H9 (cell line): ENCODE measurements at regions not wholly inside any gene's neighbourhood (a gene's known extent, or its start where the extent isn't known, plus 50 kb on each side); places are given as distances from the start of the nearest gene placed in this dataset.

ENCODE experiments used
- DNase-seq: peaks from one replicate; pipeline ENCODE4 v3.0.0-alpha.2; 2017
- H2AFZ ChIP-seq: one replicate; pipeline ENCODE4 v1.6.1; 2013; ENCODE audit warnings: mild to moderate bottlenecking, low read length, control low read depth, moderate library complexity
- H2AK5ac ChIP-seq: 2 replicates; pipeline ENCODE4 v1.6.1; 2013; ENCODE audit warnings: low read length, control low read depth, mixed read lengths; ENCODE audit not compliant: insufficient read length
- H2BK120ac ChIP-seq: one replicate; pipeline ENCODE4 v1.6.1; 2013; ENCODE audit warnings: low read depth, mild to moderate bottlenecking, low read length, control low read depth, inconsistent platforms; ENCODE audit not compliant: poor library complexity, severe bottlenecking
- H2BK12ac ChIP-seq: 2 replicates; pipeline ENCODE4 v1.6.1; 2013; ENCODE audit warnings: low read length, control low read depth, mixed read lengths, low read depth; ENCODE audit not compliant: insufficient read length
- H2BK15ac ChIP-seq: 2 replicates; pipeline ENCODE4 v1.6.1; 2013; ENCODE audit warnings: low read depth, low read length, control low read depth
- H2BK20ac ChIP-seq: one replicate; pipeline ENCODE4 v1.6.1; 2013; ENCODE audit warnings: low read depth, mild to moderate bottlenecking, low read length, control low read depth, inconsistent platforms; ENCODE audit not compliant: poor library complexity, severe bottlenecking
- H2BK5ac ChIP-seq: 2 replicates; pipeline ENCODE4 v1.6.1; 2013; ENCODE audit warnings: low read length, control low read depth, mixed read lengths; ENCODE audit not compliant: insufficient read length
- H3K14ac ChIP-seq: 2 replicates; pipeline ENCODE4 v1.6.1; 2013; ENCODE audit warnings: low read length, control low read depth; ENCODE audit not compliant: insufficient read depth
- H3K18ac ChIP-seq: 2 replicates; pipeline ENCODE4 v1.6.1; 2013; ENCODE audit warnings: low read depth, mild to moderate bottlenecking, mixed read lengths, low read length, control low read depth; ENCODE audit not compliant: insufficient read length
- H3K23ac ChIP-seq: 2 replicates; pipeline ENCODE4 v1.6.1; 2013; ENCODE audit warnings: low read length, control low read depth, mixed read lengths, low read depth; ENCODE audit not compliant: insufficient read length
- H3K23me2 ChIP-seq: 2 replicates; pipeline ENCODE4 v1.6.1; 2013; ENCODE audit warnings: low read depth, mild to moderate bottlenecking, mixed read lengths, low read length, control low read depth; ENCODE audit not compliant: insufficient read length, poor library complexity, severe bottlenecking
- H3K27ac ChIP-seq: 2 replicates; pipeline ENCODE4 v1.5.1; 2013; ENCODE audit warnings: low read length, control low read depth, mixed read lengths, low read depth; ENCODE audit not compliant: insufficient read length
- H3K27me3 ChIP-seq: 2 replicates; pipeline ENCODE4 v1.6.1; 2013; ENCODE audit warnings: low read length, control low read depth, inconsistent platforms; ENCODE audit not compliant: insufficient read depth
- H3K4ac ChIP-seq: 2 replicates; pipeline ENCODE4 v1.6.1; 2013; ENCODE audit warnings: low read depth, mild to moderate bottlenecking, control low read depth, inconsistent platforms, low read length, moderate library complexity
- H3K4me1 ChIP-seq: 2 replicates; pipeline ENCODE4 v1.6.1; 2013; ENCODE audit warnings: low read length, control low read depth, inconsistent platforms; ENCODE audit not compliant: insufficient read depth
- H3K4me2 ChIP-seq: 2 replicates; pipeline ENCODE4 v1.6.1; 2013; ENCODE audit warnings: low read length, control low read depth, mixed read lengths; ENCODE audit not compliant: insufficient read length, insufficient read depth
- H3K56ac ChIP-seq: 2 replicates; pipeline ENCODE4 v1.6.1; 2013; ENCODE audit warnings: low read depth, mild to moderate bottlenecking, mixed read lengths, low read length, control low read depth; ENCODE audit not compliant: insufficient read length
- H3K79me1 ChIP-seq: 2 replicates; pipeline ENCODE4 v1.6.1; 2013; ENCODE audit warnings: low read depth, mild to moderate bottlenecking, moderate library complexity, low read length, control low read depth, inconsistent platforms; ENCODE audit not compliant: insufficient read depth, poor library complexity, severe bottlenecking
- H3K79me2 ChIP-seq: 2 replicates; pipeline ENCODE4 v1.6.1; 2013; ENCODE audit warnings: low read length, control low read depth, inconsistent platforms; ENCODE audit not compliant: insufficient read depth
- H3K9ac ChIP-seq: 2 replicates; pipeline ENCODE4 v1.6.1; 2013; ENCODE audit warnings: low read length, control low read depth, mixed read lengths; ENCODE audit not compliant: insufficient read length; ENCODE audit errors: extremely low read depth
- H3K9me3 ChIP-seq: one replicate; pipeline ENCODE4 v1.6.1; 2013; ENCODE audit warnings: low read depth, low read length, inconsistent platforms; ENCODE audit not compliant: control insufficient read depth
- H3T11ph ChIP-seq: one replicate; pipeline ENCODE4 v1.6.1; 2013; ENCODE audit warnings: mild to moderate bottlenecking, low read length, control low read depth, inconsistent platforms
- H4K20me1 ChIP-seq: one replicate; pipeline ENCODE4 v1.6.1; 2013; ENCODE audit not compliant: control insufficient read depth, insufficient read length, insufficient read depth
- H4K5ac ChIP-seq: 2 replicates; pipeline ENCODE4 v1.6.1; 2013; ENCODE audit warnings: low read depth, mild to moderate bottlenecking, mixed read lengths, low read length, control low read depth; ENCODE audit not compliant: insufficient read length
- H4K8ac ChIP-seq: replicated peaks from 2 replicates; pipeline ENCODE4 v1.6.1; 2013; ENCODE audit warnings: low read length, control low read depth, mixed read lengths, low read depth; ENCODE audit not compliant: insufficient read length
- H4K91ac ChIP-seq: 2 replicates; pipeline ENCODE4 v1.6.1; 2013; ENCODE audit warnings: low read depth, mild to moderate bottlenecking, moderate library complexity, mixed read lengths, low read length, control low read depth; ENCODE audit not compliant: insufficient read length
- H3K27ac Mint-ChIP-seq, 3 experiments: 2 replicates in 2 of 3; 3 replicates in 1 of 3; pipeline ENCODE4 v1.8.0; 2020 to 2021; ENCODE audit warnings: mixed read lengths in 3 of 3, mild to moderate bottlenecking in 1 of 3, moderate library complexity in 1 of 3
- H3K27me3 Mint-ChIP-seq: 2 replicates; pipeline ENCODE4 v1.8.0; 2021; ENCODE audit warnings: low read depth, mild to moderate bottlenecking, moderate library complexity, mixed read lengths
- H3K36me3 Mint-ChIP-seq, 3 experiments: 2 replicates in 2 of 3; 3 replicates in 1 of 3; pipeline ENCODE4 v1.8.0; 2020 to 2021; ENCODE audit warnings: low read depth in 3 of 3, mixed read lengths in 3 of 3; ENCODE audit not compliant: insufficient read depth in 1 of 3
- H3K4me1 Mint-ChIP-seq, 2 experiments: 2 replicates each; pipeline ENCODE4 v1.8.0; 2020; ENCODE audit warnings: mixed read lengths in 2 of 2
- H3K4me3 Mint-ChIP-seq, 2 experiments: 2 replicates in 1 of 2; 3 replicates in 1 of 2; pipeline ENCODE4 v1.8.0; 2020 to 2021; ENCODE audit warnings: mild to moderate bottlenecking in 2 of 2, mixed read lengths in 2 of 2, moderate library complexity in 1 of 2
- H3K9me3 Mint-ChIP-seq, 2 experiments: 2 replicates in 1 of 2; 3 replicates in 1 of 2; pipeline ENCODE4 v1.8.0; 2020; ENCODE audit warnings: mild to moderate bottlenecking in 2 of 2, mixed read lengths in 2 of 2, moderate library complexity in 1 of 2
- WGBS: extraction: QIAGEN DNeasy Blood & Tissue Kit; methylation state at CpG from one replicate; pipeline ENCODE4 v1.1.7; 2013; ENCODE audit warnings: missing lambda C conversion rate, low lambda C conversion rate, mixed read lengths; ENCODE audit not compliant: insufficient read length; ENCODE audit errors: extremely low coverage; 5-methylcytosine and 5-hydroxymethylcytosine counted together
- TF ChIP-seq, protein P1 (sequence below): fragments of 200-600 bp; sonication (generic); conservative IDR thresholded peaks from 3 replicates; pipeline ENCODE4 v1.8.0; 2021; ENCODE audit warnings: antibody characterized with exemption, mild to moderate bottlenecking

DNA sequence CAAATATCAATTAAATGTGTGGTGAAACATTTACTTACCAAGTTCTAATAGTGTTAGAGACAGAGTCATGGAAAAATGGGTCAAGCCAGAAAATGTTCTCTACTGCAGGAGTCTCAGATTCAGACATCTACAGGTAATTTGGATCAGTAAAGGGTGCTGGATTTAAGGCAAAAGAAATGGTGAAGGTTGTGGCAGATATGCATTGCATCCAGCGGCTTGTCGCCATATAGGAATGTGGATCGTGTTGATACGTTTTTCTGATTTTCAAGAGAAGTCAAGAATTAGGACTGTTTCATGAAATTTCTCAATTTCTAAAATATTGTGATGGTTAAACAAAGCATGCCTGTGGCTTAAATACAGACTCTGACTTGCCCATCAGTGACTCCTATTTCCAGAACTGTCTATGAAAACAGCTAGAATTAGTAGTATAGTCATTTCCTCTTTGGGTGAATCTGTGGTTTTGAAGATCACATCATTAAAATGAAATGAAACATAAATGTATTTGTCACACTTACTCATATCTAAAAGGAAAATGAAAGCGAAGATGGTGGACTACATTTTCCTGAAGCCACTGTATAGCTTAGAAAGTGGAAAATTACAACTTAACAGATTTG, 110.1 kb upstream of the VEGFC start:
- no peak overlapping the region for H3K27ac ChIP-seq
- no peak overlapping the region for H3K56ac ChIP-seq
- no peaks in the 10 kb centered on the region for H3K9me3 ChIP-seq
- H2BK5ac ChIP-seq, result no peak overlapping the region
- H3K79me2 ChIP-seq, result no peaks in the 10 kb centered on the region
- Mint-ChIP-seq H3K4me1 (no peaks in the 10 kb centered on the region), H3K36me3 (no peaks in the 10 kb centered on the region), H3K9me3 (no peaks in the 10 kb centered on the region), H3K4me3 (no peak overlapping the region), H3K27ac (no peak overlapping the region), H3K27me3 (no peaks in the 10 kb centered on the region)
- H3K23ac ChIP-seq, result no peak overlapping the region
- DNase-seq, result no peak
- no peaks in the 10 kb centered on the region for H3K4me1 ChIP-seq
- H3K9ac ChIP-seq, result no peak overlapping the region
- no peak overlapping the region for H2AK5ac ChIP-seq
- H3K23me2 ChIP-seq, result no peaks in the 10 kb centered on the region
- no peak overlapping the region for H3T11ph ChIP-seq
- H3K4ac ChIP-seq, result no peak overlapping the region
- H2AFZ ChIP-seq, result no peak overlapping the region
- H2BK12ac ChIP-seq, result no peak overlapping the region
- H3K79me1 ChIP-seq, result no peaks in the 10 kb centered on the region
- H2BK15ac ChIP-seq, result no peak overlapping the region
- no peak overlapping the region for H4K8ac ChIP-seq
- TF ChIP-seq, protein P1, sequence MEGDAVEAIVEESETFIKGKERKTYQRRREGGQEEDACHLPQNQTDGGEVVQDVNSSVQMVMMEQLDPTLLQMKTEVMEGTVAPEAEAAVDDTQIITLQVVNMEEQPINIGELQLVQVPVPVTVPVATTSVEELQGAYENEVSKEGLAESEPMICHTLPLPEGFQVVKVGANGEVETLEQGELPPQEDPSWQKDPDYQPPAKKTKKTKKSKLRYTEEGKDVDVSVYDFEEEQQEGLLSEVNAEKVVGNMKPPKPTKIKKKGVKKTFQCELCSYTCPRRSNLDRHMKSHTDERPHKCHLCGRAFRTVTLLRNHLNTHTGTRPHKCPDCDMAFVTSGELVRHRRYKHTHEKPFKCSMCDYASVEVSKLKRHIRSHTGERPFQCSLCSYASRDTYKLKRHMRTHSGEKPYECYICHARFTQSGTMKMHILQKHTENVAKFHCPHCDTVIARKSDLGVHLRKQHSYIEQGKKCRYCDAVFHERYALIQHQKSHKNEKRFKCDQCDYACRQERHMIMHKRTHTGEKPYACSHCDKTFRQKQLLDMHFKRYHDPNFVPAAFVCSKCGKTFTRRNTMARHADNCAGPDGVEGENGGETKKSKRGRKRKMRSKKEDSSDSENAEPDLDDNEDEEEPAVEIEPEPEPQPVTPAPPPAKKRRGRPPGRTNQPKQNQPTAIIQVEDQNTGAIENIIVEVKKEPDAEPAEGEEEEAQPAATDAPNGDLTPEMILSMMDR, result no peak
- H2BK120ac ChIP-seq, result no peak overlapping the region
- H3K4me2 ChIP-seq, result no peak overlapping the region
- H3K27me3 ChIP-seq, result no peaks in the 10 kb centered on the region
- H4K20me1 ChIP-seq, result no peaks in the 10 kb centered on the region
- no CpG with 5 or more reads among the region's 5 CpGs for WGBS
- no peak overlapping the region for H3K14ac ChIP-seq
- H2BK20ac ChIP-seq, result no peak overlapping the region
- H4K91ac ChIP-seq, result no peak overlapping the region
- no peak overlapping the region for H3K18ac ChIP-seq
- no peak overlapping the region for H4K5ac ChIP-seq
